HepG2 (cell line): ENCODE measurements at regions not wholly inside any gene's neighbourhood (a gene's known extent, or its start where the extent isn't known, plus 50 kb on each side); places are given as distances from the start of the nearest gene placed in this dataset.
A peak's percentile ranks its signal among the peaks of the same experiment; 100 is the strongest.

Source experiments
- ATAC-seq: fragments of 200-7000 bp; cut with Tn5 transposase; 3 replicates; pipeline ENCODE4 v1.9.1; 2020; ENCODE audit warnings: mild to moderate bottlenecking, moderate library complexity
- BruUV-seq: library from RNA; stranded (reverse); fragments of 400-500 nt; replicated peaks from 2 replicates; lab custom pipeline; 2021; lab: Mats Ljungman, UMichigan
- CTCF ChIA-PET: fragments of 300-600 bp; formaldehyde crosslinking; extraction: SDS; loops from one replicate; lab custom pipeline; 2021; ENCODE audit warnings: low total read pairs, inconsistent platforms, low intra/inter-chr PET ratio; lab: Yijun Ruan, JAX
- POLR2A ChIA-PET: fragments of 350-600 bp; sonication (Branson Sonifier 250); formaldehyde crosslinking; loops from one replicate; lab custom pipeline; 2020; ENCODE audit warnings: antibody characterized with exemption, inconsistent platforms; lab: Yijun Ruan, JAX
- DNase-seq: peaks from one replicate; pipeline ENCODE4 v3.0.0-alpha.2; 2015; ENCODE audit warnings: low spot score
- FAIRE-seq: peaks from 3 replicates; lab custom pipeline; 2011; peaks lifted over from hg19 to GRCh38; lab: Jason Lieb, UNC
- H2AFZ ChIP-seq: one replicate; pipeline ENCODE4 v1.6.1; 2011; ENCODE audit warnings: low read length, inconsistent platforms
- H3K27ac ChIP-seq: fragments of 300-600 bp; 3 replicates; pipeline ENCODE4 v1.8.0; 2011; ENCODE audit warnings: mixed run types, mild to moderate bottlenecking, mixed read lengths, low read length, inconsistent platforms; ENCODE audit not compliant: insufficient read depth; ENCODE audit errors: extremely low read length
- H3K27me3 ChIP-seq, 2 experiments: fragments of 200-600 bp in 1 of 2; 2 replicates in 1 of 2; 3 replicates in 1 of 2; pipeline versions ENCODE4 v1.6.0 to v1.8.0; 2011; ENCODE audit warnings: low read length in 2 of 2, mild to moderate bottlenecking in 2 of 2, moderate library complexity in 2 of 2, inconsistent platforms in 1 of 2; ENCODE audit not compliant: insufficient read depth in 2 of 2, control insufficient read depth in 1 of 2
- H3K36me3 ChIP-seq, 2 experiments: fragments of 200-600 bp in 1 of 2; replicated peaks in 1 of 2; 2 replicates in 1 of 2; 3 replicates in 1 of 2; pipeline versions ENCODE4 v1.5.1 to v1.8.0; 2011; ENCODE audit warnings: low read length in 2 of 2, inconsistent platforms in 1 of 2; ENCODE audit not compliant: insufficient read depth in 2 of 2, control insufficient read depth in 1 of 2
- H3K4me1 ChIP-seq: 2 replicates; pipeline ENCODE4 v1.5.1; 2012; ENCODE audit warnings: low read length, inconsistent platforms; ENCODE audit not compliant: insufficient read depth
- H3K4me2 ChIP-seq: 2 replicates; pipeline ENCODE4 v1.6.0; 2011; ENCODE audit warnings: low read depth, low read length, inconsistent platforms
- H3K4me3 ChIP-seq, 3 experiments: fragments of 200-600 bp in 1 of 3; sonication (generic), shearing (Covaris generic) in 1 of 3; replicated peaks in 1 of 3; 2 replicates each; pipeline ENCODE4 v1.5.1; 2011 to 2016; ENCODE audit warnings: low read length in 3 of 3, inconsistent platforms in 2 of 3, low read depth in 2 of 3, mild to moderate bottlenecking in 2 of 3, control low read depth in 1 of 3, mixed read lengths in 1 of 3; ENCODE audit not compliant: insufficient read depth in 1 of 3
- H3K79me2 ChIP-seq: one replicate; pipeline ENCODE4 v1.6.1; 2011; ENCODE audit warnings: low read length, inconsistent platforms; ENCODE audit not compliant: insufficient read depth
- H3K9ac ChIP-seq: 2 replicates; pipeline ENCODE4 v1.6.0; 2011; ENCODE audit warnings: mild to moderate bottlenecking, low read depth, low read length, inconsistent platforms; ENCODE audit not compliant: insufficient read depth
- H3K9me3 ChIP-seq: 2 replicates; pipeline ENCODE4 v1.5.1; 2012; ENCODE audit warnings: mild to moderate bottlenecking, low read length
- H4K20me1 ChIP-seq: 2 replicates; pipeline ENCODE4 v1.6.0; 2011; ENCODE audit warnings: inconsistent platforms, mild to moderate bottlenecking, low read length, moderate library complexity; ENCODE audit not compliant: insufficient read depth
- EED ChIP-seq: sonication (generic); formaldehyde crosslinking; IDR thresholded peaks from 2 replicates; pipeline ENCODE4 v1.5.0; 2020; ENCODE audit warnings: mild to moderate bottlenecking, missing genetic modification reagents
- KDM3A ChIP-seq: IDR thresholded peaks from 2 replicates; pipeline ENCODE4 v1.6.1; 2018; ENCODE audit warnings: low read depth, missing compliant biosample characterization
- NFKB2 ChIP-seq: sonication (generic); formaldehyde crosslinking; IDR thresholded peaks from 2 replicates; pipeline ENCODE4 v1.4.0; 2020; ENCODE audit warnings: missing genetic modification reagents, borderline replicate concordance
- PCBP2 ChIP-seq: fragments of 200-400 bp; formaldehyde crosslinking; optimal IDR thresholded peaks from 2 replicates; pipeline ENCODE3; 2018; ENCODE audit warnings: low read length, low read depth; ENCODE audit not compliant: poor library complexity, severe bottlenecking
- PRDM15 ChIP-seq: sonication (generic); formaldehyde crosslinking; IDR thresholded peaks from 2 replicates; pipeline ENCODE4 v1.4.0; 2020; ENCODE audit warnings: missing genetic modification reagents
- U2AF2 ChIP-seq: fragments of 200-400 bp; formaldehyde crosslinking; IDR thresholded peaks from 2 replicates; pipeline ENCODE4 v1.6.1; 2017; ENCODE audit warnings: low read depth, mild to moderate bottlenecking, low read length
- ZNF3 ChIP-seq: IDR thresholded peaks from 2 replicates; pipeline ENCODE4 v1.7.0; 2017; ENCODE audit warnings: inconsistent platforms
- ZNF430 ChIP-seq: sonication (generic); formaldehyde crosslinking; IDR thresholded peaks from 2 replicates; pipeline ENCODE4 v1.9.0; 2021; ENCODE audit warnings: mild to moderate bottlenecking, missing genetic modification reagents
- ZNF460 ChIP-seq: sonication (generic); formaldehyde crosslinking; IDR thresholded peaks from 2 replicates; pipeline ENCODE4 v1.5.1; 2020; ENCODE audit warnings: missing genetic modification reagents, mild to moderate bottlenecking, borderline replicate concordance
- ZNF703 ChIP-seq: sonication (generic); formaldehyde crosslinking; IDR thresholded peaks from 2 replicates; pipeline ENCODE4 v1.5.1; 2020; ENCODE audit warnings: missing genetic modification reagents, mild to moderate bottlenecking, moderate library complexity, borderline replicate concordance
- WGBS: methylation state at CpG from one replicate; pipeline ENCODE4 v1.1.6; 2017; ENCODE audit warnings: low lambda C conversion rate; 5-methylcytosine and 5-hydroxymethylcytosine counted together
- in situ Hi-C: cut with HindIII; loops from 2 replicates; pipeline ENCODE4 v1.10.0; 2017; ENCODE audit warnings: low pct_unique_long_range_greater_than_20kb; ENCODE audit not compliant: extremely low pct_ligation_motif_present
- intact Hi-C: fragments of 100-400 bp; cut with micrococcal nuclease; formaldehyde crosslinking; loops from one replicate; pipeline ENCODE4 v1.10.0; 2022; ENCODE audit not compliant: unreplicated experiment
- TF ChIP-seq, protein P1 (sequence below): sonication (generic); formaldehyde crosslinking; IDR thresholded peaks from 2 replicates; pipeline ENCODE4 v1.9.0; 2021; ENCODE audit warnings: missing genetic modification reagents, mild to moderate bottlenecking, borderline replicate concordance
- TF ChIP-seq, protein P2 (sequence below): sonication (generic); formaldehyde crosslinking; IDR thresholded peaks from 2 replicates; pipeline ENCODE4 v1.5.1; 2020; ENCODE audit warnings: mild to moderate bottlenecking, missing genetic modification reagents, moderate library complexity

GRCh38 chr1:58885998-58886397, 102.2 kb upstream of the JUN start:
- Histone ChIP-seq H3K79me2 (no peaks in the 10 kb centered on the region), H3K9ac (peak overlapping the region; percentile 5), H3K4me1 (peaks cover 82% of the 10 kb centered on the region), H3K27ac (peak overlapping the region; percentile 69), H3K36me3 (no peaks in the 10 kb centered on the region), H3K4me3 (no peak overlapping the region; a peak in 1 of 6 replicates), H4K20me1 (no peaks in the 10 kb centered on the region), H3K27me3 (no peaks in the 10 kb centered on the region), H2AFZ (no peak overlapping the region), H3K9me3 (no peaks in the 10 kb centered on the region), H3K4me2 (peak overlapping the region; percentile 70; the same call in 1 of the 2 replicates)
- POLR2A ChIA-PET, result interaction anchor here (1.8 to 5.4 kb wide), 3 partner anchors 10 to 17 kb away, joined by 5 to 38 read pairs (median 11); no protein-coding TSS in a partner anchor
- DNase-seq, result no peak
- no TSS peak for BruUV-seq
- ATAC-seq, result no peak
- TF ChIP-seq, protein P1, sequence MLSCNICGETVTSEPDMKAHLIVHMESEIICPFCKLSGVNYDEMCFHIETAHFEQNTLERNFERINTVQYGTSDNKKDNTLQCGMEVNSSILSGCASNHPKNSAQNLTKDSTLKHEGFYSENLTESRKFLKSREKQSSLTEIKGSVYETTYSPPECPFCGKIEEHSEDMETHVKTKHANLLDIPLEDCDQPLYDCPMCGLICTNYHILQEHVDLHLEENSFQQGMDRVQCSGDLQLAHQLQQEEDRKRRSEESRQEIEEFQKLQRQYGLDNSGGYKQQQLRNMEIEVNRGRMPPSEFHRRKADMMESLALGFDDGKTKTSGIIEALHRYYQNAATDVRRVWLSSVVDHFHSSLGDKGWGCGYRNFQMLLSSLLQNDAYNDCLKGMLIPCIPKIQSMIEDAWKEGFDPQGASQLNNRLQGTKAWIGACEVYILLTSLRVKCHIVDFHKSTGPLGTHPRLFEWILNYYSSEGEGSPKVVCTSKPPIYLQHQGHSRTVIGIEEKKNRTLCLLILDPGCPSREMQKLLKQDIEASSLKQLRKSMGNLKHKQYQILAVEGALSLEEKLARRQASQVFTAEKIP, result no peak
- no peak for TF ChIP-seq KDM3A
- no peak for TF ChIP-seq ZNF430 (CRISPR knock-in tag)
- intact Hi-C loops, result loop anchor here (1.0 to 10.0 kb wide), 2 partner anchors 13 to 409 kb away; partner anchors contain the start of gene FGGY
- in situ Hi-C loops, result no loop called here
- FAIRE-seq, result no peak
- WGBS, result 72% methylated on average over 5 of the region's 5 CpGs
- CTCF ChIA-PET, result no interaction called here

DNA sequence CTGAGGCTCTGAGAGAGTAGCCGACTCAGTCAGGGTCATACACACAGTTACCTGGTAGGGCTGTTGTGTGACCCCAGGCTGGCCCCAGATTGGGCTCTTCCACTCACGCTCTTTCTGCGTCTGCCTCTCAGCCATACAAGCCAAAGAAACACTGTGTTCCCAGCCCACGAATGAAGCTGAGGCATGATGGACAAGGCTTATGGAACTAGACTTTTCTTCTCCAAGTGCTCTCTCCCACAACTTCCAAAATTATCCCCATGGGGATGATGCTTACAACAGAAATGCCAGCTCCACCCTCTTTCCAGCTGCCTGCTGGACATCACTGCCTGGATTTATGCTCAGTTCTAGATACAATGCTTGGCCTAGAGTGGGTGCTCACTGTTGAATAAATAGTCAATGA, 102.8 kb upstream of the JUN start:
- no peaks in the 10 kb centered on the region for H3K9me3 ChIP-seq
- in situ Hi-C loops, result no loop called here
- DNase-seq, result no peak
- CTCF ChIA-PET, result no interaction called here
- intact Hi-C loops, result loop anchor here (10.0 kb wide), 1 partner anchor 408 kb away; the partner anchor contains the start of gene FGGY
- no TSS peak for BruUV-seq
- H3K27ac ChIP-seq, result no peak overlapping the region
- H3K79me2 ChIP-seq, result no peaks in the 10 kb centered on the region
- no peaks in the 10 kb centered on the region for H3K27me3 ChIP-seq
- FAIRE-seq, result no peak
- no peaks in the 10 kb centered on the region for H3K36me3 ChIP-seq
- ATAC-seq, result no peak
- H4K20me1 ChIP-seq, result no peaks in the 10 kb centered on the region
- H2AFZ ChIP-seq, result no peak overlapping the region
- no peak overlapping the region for H3K9ac ChIP-seq
- H3K4me3 ChIP-seq, result no peak overlapping the region
- H3K4me2 ChIP-seq, result no peak overlapping the region
- 97% methylated on average over 4 of the region's 4 CpGs for WGBS
- POLR2A ChIA-PET, result interaction anchor here (5.4 kb wide), 1 partner anchor 14 kb away, joined by 38 read pairs; no protein-coding TSS in a partner anchor
- peaks cover 78% of the 10 kb centered on the region for H3K4me1 ChIP-seq
- TF ChIP-seq, protein P2, sequence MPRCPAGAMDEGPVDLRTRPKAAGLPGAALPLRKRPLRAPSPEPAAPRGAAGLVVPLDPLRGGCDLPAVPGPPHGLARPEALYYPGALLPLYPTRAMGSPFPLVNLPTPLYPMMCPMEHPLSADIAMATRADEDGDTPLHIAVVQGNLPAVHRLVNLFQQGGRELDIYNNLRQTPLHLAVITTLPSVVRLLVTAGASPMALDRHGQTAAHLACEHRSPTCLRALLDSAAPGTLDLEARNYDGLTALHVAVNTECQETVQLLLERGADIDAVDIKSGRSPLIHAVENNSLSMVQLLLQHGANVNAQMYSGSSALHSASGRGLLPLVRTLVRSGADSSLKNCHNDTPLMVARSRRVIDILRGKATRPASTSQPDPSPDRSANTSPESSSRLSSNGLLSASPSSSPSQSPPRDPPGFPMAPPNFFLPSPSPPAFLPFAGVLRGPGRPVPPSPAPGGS (CRISPR knock-in tag), result no peak
- TF ChIP-seq U2AF2, result no peak
- TF ChIP-seq ZNF3, result no peak
- no peak for TF ChIP-seq ZNF703 (CRISPR knock-in tag)
- TF ChIP-seq EED (CRISPR knock-in tag), result no peak
- TF ChIP-seq PCBP2, result no peak
- TF ChIP-seq PRDM15 (CRISPR knock-in tag), result no peak
- no peak for TF ChIP-seq ZNF460 (CRISPR knock-in tag)
- TF ChIP-seq NFKB2 (CRISPR knock-in tag), result no peak
